ENCODE measurements at regions not wholly inside any gene's neighbourhood (a gene's known extent, or its start where the extent isn't known, plus 50 kb on each side); places are given as distances from the start of the nearest gene placed in this dataset.
"Not testable (repeated sequence)": the region's sequence is repeated elsewhere in the genome, so short reads cannot be mapped to it uniquely, and the experiment has no call there.

GRCh38 chrX:46152756-46153155 is 392.5 kb downstream of the ZNF674 start:
- no peak for DNase-seq

DNA sequence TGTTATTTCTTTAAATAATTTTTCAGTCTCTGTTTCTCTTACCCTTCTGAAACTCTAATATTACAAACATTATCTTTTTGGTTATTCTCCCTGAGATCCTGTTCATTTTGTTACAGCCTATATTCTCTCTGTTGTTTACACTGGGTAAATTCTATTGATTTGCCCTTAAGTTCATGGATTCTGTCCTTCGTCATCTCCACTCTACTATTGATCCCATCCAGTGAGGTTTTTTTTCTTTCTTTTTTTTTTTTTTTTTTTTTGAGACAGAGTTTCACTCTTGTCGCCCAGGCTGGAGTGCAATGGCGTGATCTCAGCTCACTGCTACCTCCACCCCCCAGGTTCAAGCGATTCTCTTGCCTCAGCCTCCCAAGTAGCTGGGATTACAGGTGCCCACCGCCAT is 393.9 kb downstream of the ZNF674 start:
- not testable (repeated sequence) for DNase-seq

DNA sequence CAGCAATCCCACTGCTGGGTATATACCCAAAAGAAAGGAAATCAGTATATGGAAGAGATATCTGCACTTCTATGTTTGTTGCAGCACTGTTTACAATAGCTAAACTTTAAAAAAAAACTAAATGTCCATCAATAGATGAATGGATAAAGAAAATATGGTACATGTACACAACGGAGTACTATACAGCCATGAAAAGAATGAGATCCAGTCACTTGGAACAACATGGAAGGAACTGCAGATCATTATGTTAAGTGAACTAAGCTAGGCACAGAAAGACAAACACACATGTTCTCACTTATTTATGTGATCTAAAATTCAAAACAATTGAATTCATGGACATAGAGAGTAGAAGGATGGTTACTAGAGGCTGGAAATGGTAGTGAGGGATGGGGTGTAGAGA is 400.7 kb downstream of the ZNF674 start:
- DNase-seq, result no peak

GRCh38 chrX:46140272-46140671 is 404.9 kb downstream of the ZNF674 start:
- no peak for DNase-seq

DNA sequence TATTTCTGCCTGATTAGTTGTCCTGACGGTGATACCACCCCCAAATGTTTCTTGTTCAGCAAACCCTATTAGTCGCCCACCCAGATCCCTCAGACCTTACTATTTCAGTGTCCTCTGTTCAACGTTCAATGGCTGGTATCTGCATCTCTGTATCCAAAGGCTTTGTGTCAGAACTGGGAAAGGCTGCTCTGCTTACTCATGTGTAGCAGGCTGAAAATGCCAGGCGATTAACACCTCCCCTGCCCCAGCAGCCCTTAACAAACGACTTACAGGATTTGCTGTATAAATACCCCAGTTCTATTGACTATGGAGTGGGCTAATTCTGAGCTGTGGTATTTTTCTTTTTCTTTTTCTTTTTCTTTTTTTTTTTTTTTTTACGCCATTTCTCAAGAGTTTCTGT is 415.0 kb downstream of the ZNF674 start:
- DNase-seq, result no peak

- DNase-seq, result no peak
Measured at GRCh38 chrX:46125111-46125510, 420.1 kb downstream of the ZNF674 start.

DNA sequence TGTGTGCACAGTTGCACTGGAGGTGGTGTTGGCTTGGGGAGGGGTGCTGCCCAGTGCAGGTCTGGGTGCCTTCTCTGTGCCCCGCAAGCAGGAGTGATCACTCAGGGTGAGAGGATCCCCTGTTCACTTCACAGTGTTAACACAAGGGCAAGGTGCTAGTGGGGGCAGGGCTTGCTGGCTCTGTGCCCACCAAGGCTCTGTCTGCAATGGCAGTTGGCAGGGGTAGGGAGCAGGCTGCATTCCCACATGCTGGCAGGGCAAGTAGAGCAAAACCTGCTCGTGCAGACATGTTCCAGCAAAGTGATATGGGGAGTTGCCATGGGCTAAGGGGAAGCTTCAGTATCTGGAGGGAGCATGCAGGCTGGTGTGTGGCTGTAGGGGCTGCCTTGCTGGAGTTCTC is 428.0 kb downstream of the ZNF674 start:
- DNase-seq, result no peak

DNA sequence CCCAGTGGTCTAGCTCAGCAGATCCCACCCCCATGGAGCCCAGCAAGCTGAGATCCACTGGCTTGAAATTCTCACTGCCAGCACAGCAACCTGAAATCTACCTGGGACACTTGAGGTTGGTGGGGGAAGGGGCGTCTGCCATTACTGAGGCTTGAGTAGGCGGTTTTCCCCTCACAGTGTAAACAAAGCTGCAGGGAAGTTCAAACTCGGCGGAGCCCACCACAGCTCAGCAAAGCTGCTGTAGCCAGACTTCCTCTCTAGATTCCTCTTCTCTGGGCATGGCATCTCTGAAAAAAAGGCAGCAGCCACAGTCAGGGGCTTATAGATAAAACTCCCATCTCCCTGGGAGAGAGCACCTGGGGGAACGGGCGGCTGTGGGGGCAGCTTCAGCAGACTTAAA is 457.9 kb downstream of the ZNF674 start:
- DNase-seq, result not testable (repeated sequence)

GRCh38 chrX:46080121-46080520 is 465.1 kb downstream of the ZNF674 start:
- DNase-seq, result not testable (repeated sequence)

DNA sequence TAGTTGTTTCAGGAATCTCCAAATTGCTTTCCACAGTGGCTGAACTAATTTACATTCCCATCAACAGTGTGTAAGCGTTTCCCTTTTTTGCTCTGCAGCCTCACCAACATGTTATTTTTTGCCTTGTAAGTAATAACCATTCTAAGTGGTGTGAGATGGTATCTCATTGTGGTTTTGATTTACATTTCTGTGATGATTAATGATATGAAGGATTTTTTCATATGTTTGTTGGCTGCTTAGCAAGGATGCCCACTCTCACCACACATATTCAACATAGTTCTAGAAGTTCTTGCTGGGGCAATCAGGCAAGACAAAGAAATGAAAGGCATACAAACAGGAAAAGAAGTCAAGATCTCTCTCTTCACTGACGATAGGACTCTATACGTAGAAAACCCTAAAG is 472.4 kb downstream of the ZNF674 start:
- no peak for DNase-seq

DNA sequence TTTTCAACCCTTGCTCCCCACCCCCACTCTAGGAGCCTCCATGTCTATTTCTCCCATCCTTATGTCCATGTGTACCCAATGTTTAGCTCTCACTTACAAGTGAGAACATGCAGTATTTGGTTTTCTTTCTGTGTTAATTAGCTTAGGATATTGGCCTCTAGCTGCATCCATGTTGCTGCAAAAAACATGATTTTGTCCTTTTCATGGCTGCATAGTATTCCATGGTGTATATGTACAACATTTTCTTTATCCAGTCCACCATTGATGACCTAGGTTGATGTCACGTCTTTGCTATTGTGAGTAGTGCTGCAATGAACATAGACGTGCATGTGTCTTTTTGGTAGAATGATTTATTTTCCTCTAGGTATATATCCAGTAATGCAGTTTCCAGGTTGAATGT is 472.8 kb downstream of the ZNF674 start:
- no peak for DNase-seq

DNA sequence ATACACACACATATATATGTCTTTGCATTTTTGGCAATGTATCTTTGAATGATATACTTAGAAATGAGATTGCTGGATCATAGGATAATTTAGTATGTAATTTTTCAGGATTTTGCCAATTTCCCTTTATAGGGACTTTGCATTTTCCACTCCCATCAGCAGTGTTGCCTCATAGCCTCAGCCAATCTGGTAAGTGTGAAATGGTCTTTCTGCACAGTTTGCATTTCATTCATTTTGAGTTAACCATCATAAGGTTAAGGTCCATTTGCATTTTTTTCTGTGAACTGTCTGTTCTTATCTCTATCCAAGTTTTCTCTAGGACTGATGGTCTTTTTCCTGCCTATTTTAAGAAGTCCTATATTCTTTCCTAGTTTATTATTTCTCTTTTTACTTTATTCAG is 474.8 kb downstream of the ZNF674 start:
- no peak for DNase-seq

DNA sequence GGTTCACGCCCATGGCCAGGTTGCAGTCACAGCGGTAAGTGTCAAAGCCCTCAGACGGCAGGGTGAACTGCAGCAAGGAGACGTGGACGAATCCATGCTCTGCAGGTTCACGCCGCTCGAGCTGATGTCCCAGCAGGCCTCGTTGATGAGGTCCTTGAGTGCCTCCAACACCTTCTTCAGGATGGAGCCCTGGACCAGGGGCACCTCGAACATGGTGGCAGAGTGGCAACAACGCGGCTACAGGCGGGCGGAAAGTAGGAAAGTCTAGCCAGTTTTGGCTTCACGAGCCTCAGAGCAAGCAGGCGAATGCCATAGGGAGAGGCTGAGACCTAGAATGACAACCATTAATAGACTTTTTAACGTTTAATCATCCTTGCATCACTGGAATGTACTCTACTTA is 485.9 kb downstream of the ZNF674 start:
- DNase-seq, result no peak

- DNase-seq, result no peak
Measured at GRCh38 chrX:46044486-46044885, 500.7 kb downstream of the ZNF674 start.

- DNase-seq, result no peak
Measured at GRCh38 chrX:46040001-46040400, 505.2 kb downstream of the ZNF674 start.

- no peak for DNase-seq
Measured at GRCh38 chrX:46039526-46039925, 505.7 kb downstream of the ZNF674 start.

GRCh38 chrX:46036508-46036907 is 508.7 kb downstream of the ZNF674 start:
- no peak for DNase-seq

GRCh38 chrX:46034868-46035267 is 510.4 kb downstream of the ZNF674 start:
- no peak for DNase-seq

DNA sequence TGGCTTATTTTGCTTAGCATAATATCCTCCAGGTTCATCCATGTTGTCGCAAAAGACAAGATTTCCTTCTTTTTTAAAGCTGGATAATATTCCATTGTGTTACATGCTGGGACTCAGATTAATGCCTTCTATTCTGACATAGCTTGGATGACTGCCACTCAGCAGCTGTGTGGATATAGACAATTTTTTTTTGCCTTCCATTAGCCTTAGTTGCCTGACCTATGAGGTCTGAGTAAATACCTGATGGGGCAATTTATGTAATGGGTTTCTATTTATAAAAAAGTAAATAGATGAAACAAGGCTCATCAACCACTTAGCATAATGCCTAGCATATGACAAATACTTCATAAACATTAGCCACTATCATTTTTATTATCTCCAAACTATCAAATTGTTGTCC is 515.4 kb downstream of the ZNF674 start:
- no peak for DNase-seq

DNA sequence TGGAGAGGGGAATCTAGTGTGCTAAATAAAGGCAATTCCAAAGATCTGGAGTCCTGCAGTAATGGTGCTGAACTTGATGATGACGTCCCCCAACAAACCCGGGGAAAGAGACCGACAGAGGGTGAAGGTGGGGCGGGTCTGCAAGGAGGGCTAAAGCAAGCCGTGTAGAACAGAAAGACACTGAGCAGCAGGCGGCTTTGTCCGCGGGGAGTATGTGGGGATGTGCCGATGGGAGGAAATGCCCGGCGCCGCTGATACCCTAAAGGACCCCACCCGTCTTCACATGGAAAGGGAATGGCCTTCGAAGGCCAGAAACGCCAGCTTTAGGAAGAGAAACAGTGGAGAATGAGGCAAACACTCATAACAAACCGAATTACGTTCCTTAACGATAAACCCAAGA is 528.9 kb downstream of the ZNF674 start:
- DNase-seq, result no peak

DNA sequence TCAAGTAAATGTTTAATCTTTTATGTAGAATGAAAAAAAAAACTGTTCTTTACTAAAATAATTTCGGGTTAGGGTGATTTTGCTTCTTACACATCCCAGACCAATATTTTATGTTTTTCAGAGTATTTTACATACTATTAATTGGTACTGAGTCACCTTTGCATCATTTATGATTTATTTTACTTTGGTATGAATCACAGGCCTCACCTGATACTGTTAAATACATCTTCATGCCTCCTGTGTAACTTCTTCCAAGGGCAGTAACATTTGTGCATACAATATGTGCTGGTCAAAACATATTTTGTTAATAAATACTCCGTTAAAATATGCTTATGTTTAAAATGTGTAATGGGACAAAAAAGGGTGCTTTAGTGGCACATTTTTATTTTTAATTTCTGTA is 529.6 kb downstream of the ZNF674 start:
- DNase-seq, result no peak

- no peak for DNase-seq
Measured at GRCh38 chrX:45992402-45993123, 552.7 kb downstream of the ZNF674 start.

DNA sequence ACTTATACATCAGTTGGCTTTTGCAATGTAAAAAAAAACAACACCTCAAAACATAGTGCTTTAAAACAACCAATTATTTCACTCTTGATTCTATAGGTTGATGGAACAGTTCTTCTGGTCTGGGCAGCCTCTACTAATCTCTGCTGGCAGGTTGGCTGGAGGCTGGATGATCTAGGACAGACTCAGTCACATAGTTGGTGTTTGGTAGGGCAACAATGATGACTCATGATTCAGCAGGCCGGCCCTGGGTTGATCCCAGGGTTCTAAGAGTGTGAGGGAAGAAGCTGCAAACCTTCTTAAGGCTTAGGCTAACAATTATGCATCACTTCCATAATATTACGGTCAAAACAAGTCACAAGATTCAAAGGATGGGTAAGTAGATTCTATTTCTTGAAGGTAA is 558.2 kb downstream of the ZNF674 start:
- DNase-seq, result no peak

DNA sequence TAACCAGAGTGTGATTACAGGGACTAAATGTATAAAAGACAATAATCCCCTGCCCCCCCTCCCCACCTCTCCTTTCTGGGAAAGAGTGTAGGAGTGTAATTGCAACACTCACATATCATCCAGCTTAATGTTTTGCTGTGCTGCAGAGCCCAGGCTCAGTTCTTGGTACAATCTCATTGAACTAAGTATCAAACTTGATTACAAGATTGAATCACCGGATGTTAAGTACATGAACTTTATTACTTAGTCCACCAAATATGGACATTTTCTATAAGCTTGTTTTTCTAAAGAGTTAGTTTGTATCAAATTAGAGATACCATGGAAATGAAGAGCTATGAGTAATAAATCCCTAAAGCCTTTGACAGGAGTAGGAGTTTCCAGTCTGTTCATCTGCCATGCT is 559.1 kb downstream of the ZNF674 start:
- DNase-seq, result no peak

Data from hindlimb muscle (tissue), 1 donor.